Choroid plexus epithelial cell (primary cell): ENCODE measurements at regions not wholly inside any gene's neighbourhood (a gene's known extent, or its start where the extent isn't known, plus 50 kb on each side); places are given as distances from the start of the nearest gene placed in this dataset.
"Not testable (repeated sequence)": the region's sequence is repeated elsewhere in the genome, so short reads cannot be mapped to it uniquely, and the experiment has no call there.

Experiments
- DNase-seq: peaks from one replicate; pipeline ENCODE4 v3.0.0-alpha.2; 2010; ENCODE audit warnings: low read depth
- H3K4me3 ChIP-seq: 2 replicates; pipeline ENCODE4 v1.5.1; 2011; ENCODE audit warnings: low read depth, mild to moderate bottlenecking, control low read depth, low read length, moderate library complexity
- TF ChIP-seq, protein P1 (sequence below): conservative IDR thresholded peaks from 2 replicates; pipeline ENCODE4 v1.5.1; 2011; ENCODE audit warnings: low read depth, mild to moderate bottlenecking, control low read depth, inconsistent platforms, low read length, moderate library complexity

DNA sequence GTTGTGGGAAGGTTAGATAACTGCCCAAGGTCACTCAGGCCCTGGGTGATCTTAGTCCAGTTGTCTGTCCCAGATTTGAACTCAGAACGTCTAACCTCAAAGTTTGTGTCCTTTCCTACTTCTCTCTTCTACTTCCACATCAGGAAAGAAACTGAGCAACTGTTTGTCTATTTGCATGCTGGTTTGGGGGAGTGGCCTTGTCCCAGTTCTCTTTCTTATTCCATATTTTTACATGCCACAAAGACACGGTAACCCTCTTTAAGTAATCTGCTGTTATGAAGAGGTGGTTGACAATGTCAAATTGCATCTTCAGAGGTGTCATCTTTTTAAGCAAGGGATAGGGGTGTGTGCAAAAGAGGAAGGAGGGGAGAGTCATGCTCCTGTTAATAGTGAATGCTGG lies 432.5 kb downstream of the HS3ST3B1 start:
- no peak overlapping the region for H3K4me3 ChIP-seq
- TF ChIP-seq, protein P1, sequence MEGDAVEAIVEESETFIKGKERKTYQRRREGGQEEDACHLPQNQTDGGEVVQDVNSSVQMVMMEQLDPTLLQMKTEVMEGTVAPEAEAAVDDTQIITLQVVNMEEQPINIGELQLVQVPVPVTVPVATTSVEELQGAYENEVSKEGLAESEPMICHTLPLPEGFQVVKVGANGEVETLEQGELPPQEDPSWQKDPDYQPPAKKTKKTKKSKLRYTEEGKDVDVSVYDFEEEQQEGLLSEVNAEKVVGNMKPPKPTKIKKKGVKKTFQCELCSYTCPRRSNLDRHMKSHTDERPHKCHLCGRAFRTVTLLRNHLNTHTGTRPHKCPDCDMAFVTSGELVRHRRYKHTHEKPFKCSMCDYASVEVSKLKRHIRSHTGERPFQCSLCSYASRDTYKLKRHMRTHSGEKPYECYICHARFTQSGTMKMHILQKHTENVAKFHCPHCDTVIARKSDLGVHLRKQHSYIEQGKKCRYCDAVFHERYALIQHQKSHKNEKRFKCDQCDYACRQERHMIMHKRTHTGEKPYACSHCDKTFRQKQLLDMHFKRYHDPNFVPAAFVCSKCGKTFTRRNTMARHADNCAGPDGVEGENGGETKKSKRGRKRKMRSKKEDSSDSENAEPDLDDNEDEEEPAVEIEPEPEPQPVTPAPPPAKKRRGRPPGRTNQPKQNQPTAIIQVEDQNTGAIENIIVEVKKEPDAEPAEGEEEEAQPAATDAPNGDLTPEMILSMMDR: no peak
- no peak for DNase-seq

DNA sequence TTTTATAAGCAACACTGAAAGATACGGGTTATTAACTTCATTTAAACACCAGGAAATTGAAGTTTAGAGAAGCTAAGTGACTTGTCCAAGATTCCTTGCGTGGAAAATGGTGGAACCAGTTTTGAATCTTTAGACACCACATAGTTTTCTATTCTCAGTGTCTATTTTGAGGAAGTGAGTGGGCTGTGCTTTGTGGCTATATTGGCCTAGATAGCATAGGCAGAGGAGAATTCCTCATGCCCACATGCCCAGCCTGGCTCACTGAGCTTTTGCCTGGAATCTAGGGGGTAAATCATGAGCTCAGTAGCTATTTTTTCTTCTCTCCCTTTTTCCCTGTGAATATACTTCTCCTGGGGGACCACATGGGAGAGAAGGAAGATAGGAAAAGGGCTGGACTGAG lies 431.3 kb downstream of the HS3ST3B1 start:
- DNase-seq: no peak
- no peak overlapping the region for H3K4me3 ChIP-seq
- TF ChIP-seq, protein P1: no peak

DNA sequence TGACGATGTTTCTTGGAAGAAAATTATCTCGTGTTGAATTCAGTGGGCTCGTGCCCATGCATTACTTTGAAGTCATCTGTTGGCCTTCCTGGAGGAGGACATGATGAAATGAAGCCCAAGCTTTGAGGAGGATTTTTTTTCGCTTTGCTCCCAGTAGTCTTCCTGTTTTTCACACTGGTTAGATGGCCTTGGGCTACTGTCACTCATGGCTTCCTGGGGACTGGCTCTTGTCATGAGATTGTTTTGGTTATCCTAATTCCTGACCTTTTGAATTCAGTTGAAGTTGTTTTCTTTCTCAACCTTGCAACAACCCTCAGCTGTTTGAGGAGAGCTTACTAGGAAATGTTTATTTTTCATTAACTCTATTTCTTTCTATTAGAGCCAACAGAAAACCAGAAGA lies 430.7 kb downstream of the HS3ST3B1 start:
- DNase-seq: no peak
- TF ChIP-seq, protein P1: no peak
- no peak overlapping the region for H3K4me3 ChIP-seq

DNA sequence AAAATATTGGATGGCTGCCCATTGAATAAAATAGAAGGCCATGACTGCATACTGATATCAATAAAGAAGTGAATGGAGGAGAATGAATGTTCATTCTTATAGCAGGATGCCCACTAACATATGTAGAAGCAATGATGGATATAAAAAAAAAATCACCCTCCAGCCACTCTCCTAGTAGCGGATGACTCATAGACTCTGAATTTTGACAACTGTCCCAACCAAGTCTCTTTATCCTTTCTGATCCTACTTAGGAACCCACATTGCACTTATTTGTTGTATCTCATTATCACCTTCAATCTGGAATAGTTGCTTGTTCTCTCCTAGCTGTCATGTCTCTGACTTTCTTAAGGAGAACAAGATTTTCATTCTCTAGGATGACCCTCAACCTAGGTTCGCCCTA lies 429.9 kb downstream of the HS3ST3B1 start:
- TF ChIP-seq, protein P1: no peak
- H3K4me3 ChIP-seq: no peak overlapping the region
- DNase-seq: no peak

DNA sequence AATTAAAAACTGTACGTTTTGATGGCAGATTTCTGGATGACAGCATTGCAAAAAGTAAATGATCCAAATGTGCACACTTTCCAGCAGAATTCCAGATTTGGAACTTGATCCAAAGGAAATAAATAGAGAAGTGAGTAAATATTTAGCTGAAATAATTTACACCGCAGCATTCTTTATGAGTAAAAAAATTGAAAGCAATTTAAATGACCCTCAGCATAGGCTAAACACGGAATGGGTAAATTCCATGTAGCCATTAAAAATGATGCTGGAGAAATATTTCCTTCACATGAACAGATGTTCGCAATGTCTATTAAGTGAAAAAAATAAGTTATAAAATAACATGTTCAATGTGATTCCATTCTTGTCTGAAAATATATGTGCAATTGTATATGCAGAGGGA lies 424.8 kb downstream of the HS3ST3B1 start:
- TF ChIP-seq, protein P1: no peak
- no peak overlapping the region for H3K4me3 ChIP-seq
- no peak for DNase-seq

DNA sequence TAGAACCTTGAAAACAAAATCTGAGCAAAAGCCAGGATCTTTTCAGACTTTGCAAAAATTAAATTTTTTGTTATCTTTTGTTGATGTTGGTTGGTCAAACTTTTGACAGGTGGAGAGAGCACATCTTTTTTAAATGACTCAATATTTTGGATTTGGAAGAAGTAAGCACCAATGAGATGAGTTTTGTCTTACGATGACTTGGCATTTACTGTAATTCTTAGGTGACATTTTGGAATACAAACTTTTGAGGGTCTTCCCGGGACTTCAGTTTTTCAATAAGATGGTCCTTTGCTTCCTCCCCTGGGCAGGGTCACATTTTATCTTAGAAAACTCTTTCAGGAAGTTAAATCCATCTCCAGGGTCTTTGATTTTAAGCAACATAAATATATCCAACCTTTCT lies 423.9 kb downstream of the HS3ST3B1 start:
- DNase-seq: no peak
- no peak overlapping the region for H3K4me3 ChIP-seq
- TF ChIP-seq, protein P1: no peak

DNA sequence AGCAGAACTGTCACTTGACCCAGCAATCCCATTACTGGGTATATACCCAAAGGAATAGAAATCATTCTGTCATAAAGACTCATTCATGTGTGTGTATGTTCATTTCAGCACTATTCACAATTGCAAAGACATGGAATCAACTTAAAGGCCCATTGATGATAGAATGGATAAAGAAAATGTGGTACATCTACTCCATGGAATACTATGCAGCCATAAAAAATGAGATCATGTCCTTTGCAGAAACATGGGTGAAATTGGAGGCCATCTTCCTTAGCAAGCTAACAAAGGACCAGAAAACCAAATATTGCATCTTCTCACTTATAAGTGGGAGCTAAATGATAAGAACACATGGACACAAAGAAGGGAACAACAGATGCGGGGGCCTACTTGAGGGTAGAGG lies 422.5 kb downstream of the HS3ST3B1 start:
- DNase-seq, H3K4me3 ChIP-seq: not testable (repeated sequence)

DNA sequence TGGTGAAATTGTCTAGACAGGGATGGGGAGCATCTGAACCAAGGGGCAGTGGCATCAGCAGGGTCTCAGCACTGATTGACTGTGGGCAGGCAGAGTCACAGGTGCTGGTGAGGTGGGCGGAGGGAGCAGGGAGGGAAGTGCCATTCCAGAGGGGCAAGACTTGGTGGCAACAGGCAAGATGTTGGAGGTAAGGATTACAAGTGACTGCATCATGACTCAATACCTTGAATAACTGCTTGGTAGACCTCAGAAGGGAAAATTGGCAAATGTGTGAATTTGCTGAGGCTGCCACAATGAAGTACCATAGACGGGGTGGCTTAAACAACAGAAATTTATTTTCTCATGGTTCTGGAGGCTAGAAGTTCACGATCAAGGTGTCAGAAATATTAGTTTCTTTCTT lies 419.1 kb downstream of the HS3ST3B1 start:
- no peak overlapping the region for H3K4me3 ChIP-seq
- DNase-seq: no peak
- TF ChIP-seq, protein P1: no peak
